Heart left ventricle (tissue), 13 donors: ENCODE measurements at regions not wholly inside any gene's neighbourhood (a gene's known extent, or its start where the extent isn't known, plus 50 kb on each side); places are given as distances from the start of the nearest gene placed in this dataset.

Source experiments
- POLR2A ChIP-seq, 2 donors: fragments of 450-650 bp; IDR thresholded peaks; one replicate each; pipeline ENCODE4 v1.6.1; 2017; ENCODE audit warnings: antibody characterized with exemption in 2 of 2, mild to moderate bottlenecking in 2 of 2, moderate library complexity in 2 of 2
- TF ChIP-seq, protein P1 (sequence below), 12 donors: fragments of 200-600 bp; sonication (generic) in 4 of 12; IDR thresholded peaks; one replicate each; pipeline versions ENCODE4 v1.5.0 to v1.8.0; 2018 to 2022; ENCODE audit warnings: antibody characterized with exemption in 12 of 12, mild to moderate bottlenecking in 5 of 12
- donor health status: ischemic (EF 13 %, LVEDD 7.1; RV severe dilation, severe dysfunction).
- donor health status: DM: no; HTN: yes; CAD: no.
- donor health status: DM: no; HTN: no; CAD: no.
- donor health status: ischemic (EF 25% LVEDD 6.9; RV normal size, moderate dysfunction).
- donor health status: ischemic (EF 25% LVEDD 5.7; RV mildly dilated, moderate dysfunction).
- donor health status: ischemic (EF 35%, LVEDD 5.7; RV mildly dilated, moderate dysfunction).
- donor health status: nonischemic (EF 11% LVEDD 7.7; RV severe dilation, severe dysfunction).
- donor health status: DM: yes; HTN: yes; CAD: no.
- donor health status: PGD.
- donor health status: ischemic (EF 29% LVEDD 5.4; RV normal size, mild dysfunction).
- donor health status: nonischemic (EF 23%, LVEDD 6.1; RV moderate dilation, normal function).

DNA sequence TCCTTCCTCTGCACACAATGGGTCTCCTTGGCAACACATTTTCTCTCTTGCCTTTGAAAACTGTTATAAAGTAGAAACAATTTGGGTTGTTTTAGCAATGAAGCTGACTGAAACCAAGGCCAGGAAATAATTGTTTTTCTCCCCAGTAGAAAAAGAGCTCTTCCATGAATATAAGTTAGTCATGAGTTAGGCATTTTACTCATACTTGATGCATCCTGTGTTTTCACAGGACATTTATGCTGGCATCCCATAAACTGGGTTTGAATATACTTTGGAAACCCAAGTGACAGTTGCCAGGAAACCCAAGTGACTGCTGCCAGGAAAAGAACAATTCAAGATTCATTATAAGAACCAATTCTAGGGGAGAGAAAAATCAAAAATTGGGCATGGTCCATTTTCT lies 128.6 kb upstream of the NPY2R start:
- TF ChIP-seq, protein P1, sequence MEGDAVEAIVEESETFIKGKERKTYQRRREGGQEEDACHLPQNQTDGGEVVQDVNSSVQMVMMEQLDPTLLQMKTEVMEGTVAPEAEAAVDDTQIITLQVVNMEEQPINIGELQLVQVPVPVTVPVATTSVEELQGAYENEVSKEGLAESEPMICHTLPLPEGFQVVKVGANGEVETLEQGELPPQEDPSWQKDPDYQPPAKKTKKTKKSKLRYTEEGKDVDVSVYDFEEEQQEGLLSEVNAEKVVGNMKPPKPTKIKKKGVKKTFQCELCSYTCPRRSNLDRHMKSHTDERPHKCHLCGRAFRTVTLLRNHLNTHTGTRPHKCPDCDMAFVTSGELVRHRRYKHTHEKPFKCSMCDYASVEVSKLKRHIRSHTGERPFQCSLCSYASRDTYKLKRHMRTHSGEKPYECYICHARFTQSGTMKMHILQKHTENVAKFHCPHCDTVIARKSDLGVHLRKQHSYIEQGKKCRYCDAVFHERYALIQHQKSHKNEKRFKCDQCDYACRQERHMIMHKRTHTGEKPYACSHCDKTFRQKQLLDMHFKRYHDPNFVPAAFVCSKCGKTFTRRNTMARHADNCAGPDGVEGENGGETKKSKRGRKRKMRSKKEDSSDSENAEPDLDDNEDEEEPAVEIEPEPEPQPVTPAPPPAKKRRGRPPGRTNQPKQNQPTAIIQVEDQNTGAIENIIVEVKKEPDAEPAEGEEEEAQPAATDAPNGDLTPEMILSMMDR (IDR thresholded peaks at IDR 0.05) = no peak
- no peak for TF ChIP-seq POLR2A (IDR thresholded peaks at IDR 0.05)
